B cell (primary cell): ENCODE measurements at regions not wholly inside any gene's neighbourhood (a gene's known extent, or its start where the extent isn't known, plus 50 kb on each side); places are given as distances from the start of the nearest gene placed in this dataset.
"Not testable (repeated sequence)": the region's sequence is repeated elsewhere in the genome, so short reads cannot be mapped to it uniquely, and the experiment has no call there.

ENCODE experiments used
- ATAC-seq: fragments of 200-7000 bp; cut with Tn5 transposase; one replicate; pipeline ENCODE4 v1.10.0; 2021; ENCODE audit warnings: low read depth, mild to moderate bottlenecking, moderate number of reproducible peaks, moderate library complexity
- CTCF ChIA-PET: fragments of 350-600 bp; sonication (Branson Sonifier 250); formaldehyde crosslinking; loops from one replicate; lab custom pipeline; 2021; ENCODE audit warnings: antibody characterized with exemption, inconsistent platforms; lab: Charles Lee
- POLR2A ChIA-PET: fragments of 350-600 bp; sonication (Branson Sonifier 250); formaldehyde crosslinking; loops from one replicate; lab custom pipeline; 2021; ENCODE audit warnings: antibody characterized with exemption; lab: Charles Lee
- DNase-seq: peaks from one replicate; pipeline ENCODE4 v3.0.0; 2013
- H2AFZ ChIP-seq: 2 replicates; pipeline ENCODE4 v1.6.1; 2012; ENCODE audit warnings: mild to moderate bottlenecking, low read depth, low read length; ENCODE audit not compliant: insufficient read depth, poor library complexity, severe bottlenecking
- H3K27ac ChIP-seq, 2 donors: 1 replicate in 1 of 2; 2 replicates in 1 of 2; pipeline ENCODE4 v1.5.1; 2012 to 2013; ENCODE audit warnings: low read length in 2 of 2, mild to moderate bottlenecking in 2 of 2, moderate library complexity in 1 of 2
- H3K27me3 ChIP-seq, 4 experiments: fragments of 200-600 bp in 1 of 4; sonication (generic) in 1 of 4; replicated peaks in 1 of 4; 1 replicate in 2 of 4; 2 replicates in 2 of 4; pipeline versions ENCODE4 v1.6.1 to v1.7.0; 2013 to 2016; ENCODE audit warnings: low read length in 3 of 4, mild to moderate bottlenecking in 2 of 4, mixed read lengths in 1 of 4, moderate library complexity in 1 of 4; ENCODE audit not compliant: insufficient read depth in 4 of 4, control insufficient read depth in 3 of 4; ENCODE audit errors: control extremely low read depth in 1 of 4
- H3K36me3 ChIP-seq, 2 experiments: replicated peaks in 1 of 2; 1 replicate in 1 of 2; 2 replicates in 1 of 2; pipeline versions ENCODE4 v1.6.1 to v1.7.1; 2013; ENCODE audit warnings: low read length in 1 of 2; ENCODE audit not compliant: insufficient read depth in 2 of 2, control insufficient read depth in 1 of 2; ENCODE audit errors: control extremely low read depth in 1 of 2, extremely low read depth in 1 of 2
- H3K4me1 ChIP-seq, 2 donors: fragments of 200-600 bp in 1 of 2; sonication (generic) in 1 of 2; 1 replicate in 1 of 2; 2 replicates in 1 of 2; pipeline versions ENCODE4 v1.5.1 to v1.6.1; 2013 to 2017; ENCODE audit warnings: low read length in 2 of 2; ENCODE audit not compliant: control insufficient read depth in 2 of 2, insufficient read depth in 2 of 2
- H3K4me2 ChIP-seq: replicated peaks from 2 replicates; pipeline ENCODE3; 2012; ENCODE audit warnings: mild to moderate bottlenecking, low read depth, low read length; ENCODE audit not compliant: poor library complexity, severe bottlenecking
- H3K4me3 ChIP-seq, 5 experiments: fragments of 200-600 bp in 1 of 5; sonication (generic) in 1 of 5; 1 replicate in 3 of 5; 2 replicates in 2 of 5; pipeline versions ENCODE4 v1.5.1 to v1.7.0; 2011 to 2016; ENCODE audit warnings: low read length in 4 of 5, mild to moderate bottlenecking in 4 of 5, low read depth in 2 of 5, control low read depth in 1 of 5, moderate library complexity in 1 of 5; ENCODE audit not compliant: insufficient read depth in 1 of 5; ENCODE audit errors: control extremely low read depth in 1 of 5, extremely low read depth in 1 of 5
- H3K79me2 ChIP-seq: fragments of 200-600 bp; sonication (generic); one replicate; pipeline ENCODE4 v1.6.0; 2016; ENCODE audit warnings: low read length; ENCODE audit not compliant: control insufficient read depth, insufficient read depth
- H3K9ac ChIP-seq: fragments of 200-600 bp; sonication (generic); 2 replicates; pipeline ENCODE4 v1.6.1; 2017; ENCODE audit warnings: mild to moderate bottlenecking, low read length, moderate library complexity
- H3K9me3 ChIP-seq, 3 donors: one replicate each; pipeline versions ENCODE4 v1.6.1 to v1.7.1; 2013; ENCODE audit warnings: low read length in 2 of 3; ENCODE audit not compliant: control insufficient read depth in 2 of 3, insufficient read depth in 1 of 3; ENCODE audit errors: control extremely low read depth in 1 of 3
- H4K20me1 ChIP-seq: 2 replicates; pipeline ENCODE4 v1.6.0; 2012; ENCODE audit warnings: mild to moderate bottlenecking, low read length; ENCODE audit not compliant: insufficient read depth, control insufficient read depth, poor library complexity, severe bottlenecking
- H3K27ac Mint-ChIP-seq: one replicate; pipeline ENCODE4 v1.8.0; 2021; ENCODE audit warnings: mixed read lengths
- H3K27me3 Mint-ChIP-seq: one replicate; pipeline ENCODE4 v1.8.0; 2021; ENCODE audit warnings: mixed read lengths
- H3K4me1 Mint-ChIP-seq: one replicate; pipeline ENCODE4 v1.8.0; 2021; ENCODE audit warnings: mixed read lengths
- H3K4me3 Mint-ChIP-seq: one replicate; pipeline ENCODE4 v1.8.0; 2021; ENCODE audit warnings: mixed read lengths
- H3K9me3 Mint-ChIP-seq: one replicate; pipeline ENCODE4 v1.8.0; 2022; ENCODE audit warnings: mixed read lengths; ENCODE audit not compliant: insufficient read depth
- CTCF ChIP-seq: fragments of 200-600 bp; IDR thresholded peaks from one replicate; pipeline ENCODE4 v1.8.0; 2022; ENCODE audit warnings: antibody characterized with exemption, mild to moderate bottlenecking
- EZH2 ChIP-seq: IDR thresholded peaks from 2 replicates; pipeline ENCODE4 v1.6.1; 2012; ENCODE audit warnings: borderline replicate concordance, low read depth, mild to moderate bottlenecking, moderate library complexity, low read length; ENCODE audit not compliant: insufficient read depth, poor library complexity, severe bottlenecking
- WGBS: methylation state at CpG from one replicate; pipeline ENCODE4 v1.1.5; 2013; ENCODE audit warnings: missing lambda C conversion rate; ENCODE audit not compliant: insufficient coverage; 5-methylcytosine and 5-hydroxymethylcytosine counted together
- intact Hi-C: fragments of 100-400 bp; cut with micrococcal nuclease; formaldehyde crosslinking; loops from one replicate; pipeline ENCODE4 v1.10.0; 2022

GRCh38 chr6:141874930-141875602 lies 257.7 kb upstream of the GJE1 start:
- DNase-seq (no peak), ATAC-seq (no peak)
- Mint-ChIP-seq H3K27me3 (no peaks in the 10 kb centered on the region), H3K27ac (no peak overlapping the region), H3K9me3 (peaks cover 1% of the 10 kb centered on the region), H3K4me1 (no peaks in the 10 kb centered on the region), H3K4me3 (no peak overlapping the region)
- Histone ChIP-seq H3K4me3 (no peak overlapping the region), H3K79me2 (no peaks in the 10 kb centered on the region), H3K27me3 (no peaks in the 10 kb centered on the region), H3K36me3 (no peaks in the 10 kb centered on the region), H3K4me2 (no peak overlapping the region), H3K9me3 (no peaks in the 10 kb centered on the region), H2AFZ (no peak overlapping the region), H3K27ac (no peak overlapping the region), H3K4me1 (no peaks in the 10 kb centered on the region), H4K20me1 (no peaks in the 10 kb centered on the region), H3K9ac (no peak overlapping the region)
- CTCF ChIA-PET = no interaction called here
- WGBS = 67% methylated on average over 2 of the region's 6 CpGs
- intact Hi-C loops = no loop called here
- no peak for TF ChIP-seq EZH2
- TF ChIP-seq CTCF = no peak
- POLR2A ChIA-PET = no interaction called here

- H3K4me2 ChIP-seq, H3K27ac ChIP-seq, H3K4me3 Mint-ChIP-seq, intact Hi-C loops, POLR2A ChIA-PET, H3K4me1 Mint-ChIP-seq, DNase-seq, H3K27me3 ChIP-seq, H3K27me3 Mint-ChIP-seq, H3K9me3 ChIP-seq, H2AFZ ChIP-seq, H3K4me3 ChIP-seq, H4K20me1 ChIP-seq, H3K79me2 ChIP-seq, H3K9ac ChIP-seq, H3K27ac Mint-ChIP-seq, H3K9me3 Mint-ChIP-seq, H3K36me3 ChIP-seq, CTCF ChIA-PET, ATAC-seq, H3K4me1 ChIP-seq: not testable (repeated sequence)
- WGBS = no CpG with 5 or more reads among the region's 2 CpGs
These were observed 263.2 kb upstream of the GJE1 start for GRCh38 chr6:141869509-141869908.
